ENCODE measurements at regions not wholly inside any gene's neighbourhood (a gene's known extent, or its start where the extent isn't known, plus 50 kb on each side); places are given as distances from the start of the nearest gene placed in this dataset.

DNA sequence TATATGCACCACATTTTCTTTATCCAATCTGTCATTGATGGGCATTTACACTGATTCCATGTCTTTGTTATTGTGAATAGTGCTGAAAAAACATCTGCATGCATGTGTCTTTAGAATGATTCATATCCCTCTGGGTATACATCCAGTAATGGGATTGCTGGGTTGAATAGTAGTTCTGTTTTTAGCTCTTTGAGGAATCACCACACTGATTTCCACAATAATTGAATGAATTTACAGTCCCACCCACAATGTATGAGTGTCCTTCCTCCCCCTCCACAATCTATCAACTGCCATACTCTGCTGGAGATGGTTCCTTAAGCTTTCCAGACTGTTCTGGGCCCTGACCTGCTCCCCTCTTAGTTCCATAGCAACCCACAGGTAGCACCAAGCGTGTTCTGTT lies 667.0 kb downstream of the LIG4 start:
- DNase-seq = no peak

DNA sequence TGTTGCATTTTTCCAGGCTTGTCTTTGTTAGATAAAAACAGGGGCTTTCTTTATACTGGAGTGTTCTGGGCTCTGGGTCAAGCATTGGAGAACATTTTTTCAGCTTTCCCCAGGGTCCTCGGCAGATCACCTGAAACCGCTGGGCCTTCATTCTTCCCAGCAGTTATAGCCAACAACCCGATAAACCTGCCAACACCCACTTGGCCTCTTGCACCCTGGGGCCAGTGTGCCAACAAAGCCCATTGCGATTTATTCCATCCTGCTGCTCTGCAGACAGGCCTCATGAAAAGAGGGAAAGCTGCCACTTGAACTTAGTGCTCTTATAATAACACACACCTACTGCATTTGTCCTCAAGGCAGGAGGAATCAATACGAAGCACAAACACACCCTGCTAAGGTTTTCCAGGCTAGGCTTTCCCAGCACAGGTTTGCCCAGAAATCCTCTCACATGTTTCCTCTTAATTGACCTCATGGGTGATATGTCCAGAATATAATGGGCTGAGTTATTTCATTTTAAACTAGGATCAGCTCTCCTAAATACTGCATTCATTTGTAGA lies 669.3 kb downstream of the LIG4 start:
- DNase-seq = no peak

DNA sequence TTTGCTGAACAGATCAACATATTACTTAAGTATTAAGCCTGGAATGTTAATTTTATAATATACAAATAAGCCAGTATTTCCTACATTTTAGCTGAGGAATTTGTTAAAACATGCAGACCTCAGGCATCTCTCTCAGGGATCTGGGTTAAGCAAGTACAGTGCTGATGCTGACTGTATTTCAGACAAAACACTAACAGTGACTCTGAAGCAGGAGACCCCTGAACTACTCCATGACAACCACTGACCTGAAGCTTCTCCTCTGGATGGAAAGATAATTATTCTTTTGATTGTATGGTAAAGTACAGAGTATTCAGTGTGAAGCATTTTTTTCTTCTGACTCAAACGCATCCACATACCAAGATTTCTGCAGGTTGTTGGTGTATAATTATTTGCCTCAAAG lies 680.8 kb downstream of the LIG4 start:
- no peak for DNase-seq

DNA sequence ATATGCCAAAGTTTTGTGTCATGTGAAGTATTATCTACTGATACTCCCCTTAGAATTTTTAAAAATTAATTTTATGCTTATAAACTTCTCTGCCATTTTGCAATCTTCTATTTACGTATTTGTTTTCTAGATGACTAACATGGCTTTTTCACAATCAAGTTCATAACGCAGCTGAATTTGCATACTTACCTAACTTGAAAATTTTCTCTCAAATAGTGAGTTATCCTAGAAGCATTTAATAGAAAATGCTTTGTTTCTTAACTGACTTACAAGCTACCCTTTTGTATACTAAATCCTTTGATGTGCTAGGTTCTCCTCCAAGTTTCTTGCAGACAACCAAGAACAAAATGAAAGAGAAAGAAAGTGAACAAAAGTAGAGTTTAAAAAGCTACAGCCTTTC lies 683.5 kb downstream of the LIG4 start:
- no peak for DNase-seq

DNA sequence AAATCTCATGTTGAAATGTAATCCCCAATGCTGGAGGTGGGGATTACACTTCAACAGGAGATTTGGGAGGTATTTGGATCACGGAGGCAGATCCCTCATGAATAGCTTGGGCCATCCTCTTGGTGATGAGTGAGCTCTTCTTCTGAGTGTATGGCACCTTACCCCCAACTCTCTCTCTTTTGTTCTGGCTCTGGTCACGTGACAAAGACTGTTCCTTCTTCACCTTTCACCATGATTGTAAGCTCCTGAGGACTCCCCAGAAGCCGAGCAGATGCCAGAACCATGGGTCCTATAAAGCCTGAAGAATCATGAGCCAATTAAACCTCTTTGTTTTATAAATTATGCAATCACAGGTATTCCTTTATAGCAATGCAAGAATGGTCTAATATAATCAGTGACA lies 684.2 kb downstream of the LIG4 start:
- no peak for DNase-seq

DNA sequence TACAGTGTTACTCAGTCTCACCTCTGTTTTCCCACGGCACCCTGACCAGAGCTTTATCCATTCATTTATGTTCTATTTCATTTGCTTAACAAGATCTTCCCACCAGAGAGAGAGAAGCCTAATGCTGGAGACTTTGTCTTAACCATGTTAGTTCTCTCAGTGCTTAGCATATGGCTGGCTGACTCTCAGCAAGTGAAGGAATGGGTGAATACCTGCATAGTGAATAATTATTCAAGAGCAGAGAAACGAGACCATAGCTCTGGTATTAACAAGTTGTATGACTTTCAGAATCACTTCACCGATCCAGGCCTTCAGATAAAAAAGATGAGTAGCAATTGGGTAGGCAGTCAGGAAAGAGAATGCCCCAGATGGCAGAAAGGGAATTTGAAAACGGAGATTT lies 686.3 kb downstream of the LIG4 start:
- no peak for DNase-seq

DNA sequence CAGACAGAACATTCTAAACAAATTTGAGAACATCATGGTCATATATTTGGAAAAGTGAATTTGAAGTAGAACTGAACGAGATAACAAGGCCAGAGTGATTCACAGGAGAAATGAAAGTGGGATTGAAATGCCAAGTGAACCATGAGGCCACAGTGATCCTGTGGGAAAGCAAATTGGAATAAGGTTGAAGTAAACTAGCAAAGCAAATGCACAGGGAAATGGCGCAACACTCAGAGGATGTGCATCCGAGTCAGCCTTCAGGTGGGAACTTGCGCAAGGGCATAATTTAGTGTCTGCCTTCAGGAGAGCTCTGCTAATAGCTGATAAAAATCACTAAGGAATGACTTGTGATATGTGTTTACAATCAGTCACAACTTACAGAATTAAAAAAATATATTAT lies 696.6 kb downstream of the LIG4 start:
- no peak for DNase-seq

DNA sequence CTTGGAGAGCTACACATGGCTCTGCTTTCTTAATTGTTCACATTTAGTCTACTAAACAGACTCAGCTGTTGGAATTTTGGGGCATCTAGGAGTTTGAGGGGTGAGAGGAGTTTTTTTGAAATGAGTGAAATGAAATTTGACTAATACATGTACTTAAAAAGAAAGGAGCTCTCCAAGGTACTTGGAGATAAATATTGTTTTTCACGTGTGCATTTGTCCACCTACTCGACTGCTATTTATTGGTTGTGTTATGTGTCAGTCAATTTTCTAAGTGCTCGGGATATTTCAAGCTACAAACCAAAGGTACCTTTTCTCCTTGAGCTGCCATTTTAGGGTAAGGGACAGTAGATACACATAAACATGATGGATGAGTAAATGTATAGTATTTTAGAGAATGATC lies 697.0 kb downstream of the LIG4 start:
- DNase-seq = no peak

DNA sequence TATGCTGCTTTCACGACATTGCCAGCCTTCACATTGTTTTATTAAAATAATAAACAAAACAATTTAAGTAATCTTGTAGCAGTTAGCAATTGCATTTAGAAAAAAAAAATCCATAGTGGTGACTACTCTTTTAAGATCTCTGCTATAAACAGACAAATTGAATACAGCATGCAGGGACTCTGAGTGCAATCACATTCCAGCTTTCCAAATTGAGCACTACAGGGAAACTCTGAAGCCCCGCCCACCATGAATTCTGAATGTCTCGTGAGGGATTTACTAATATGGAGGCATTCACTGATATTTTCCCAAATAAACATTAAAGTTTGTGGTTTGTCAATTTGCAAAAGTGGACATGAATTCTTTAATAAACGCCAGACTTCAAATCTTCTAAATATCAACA lies 698.8 kb downstream of the LIG4 start:
- no peak for DNase-seq

DNA sequence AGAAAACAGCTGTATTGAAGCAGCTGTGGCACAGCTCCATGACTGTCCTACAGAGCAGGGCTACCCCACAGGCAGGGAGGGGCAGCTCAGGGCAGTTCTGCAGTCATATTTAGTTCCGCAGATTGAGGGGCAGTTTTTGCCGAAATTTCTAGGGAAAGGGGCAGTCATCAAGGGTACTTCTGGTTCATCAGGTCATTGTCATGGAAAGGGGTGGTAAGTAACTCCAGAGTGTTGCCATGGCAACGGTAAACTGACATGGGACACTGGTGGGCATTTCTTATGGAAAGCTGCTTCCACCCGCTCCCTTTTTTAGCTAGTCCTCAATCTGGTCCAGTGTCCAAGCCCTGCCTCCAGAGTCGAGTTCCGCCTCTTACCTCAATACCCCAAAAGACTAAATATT lies 702.8 kb downstream of the LIG4 start:
- no peak for DNase-seq

DNA sequence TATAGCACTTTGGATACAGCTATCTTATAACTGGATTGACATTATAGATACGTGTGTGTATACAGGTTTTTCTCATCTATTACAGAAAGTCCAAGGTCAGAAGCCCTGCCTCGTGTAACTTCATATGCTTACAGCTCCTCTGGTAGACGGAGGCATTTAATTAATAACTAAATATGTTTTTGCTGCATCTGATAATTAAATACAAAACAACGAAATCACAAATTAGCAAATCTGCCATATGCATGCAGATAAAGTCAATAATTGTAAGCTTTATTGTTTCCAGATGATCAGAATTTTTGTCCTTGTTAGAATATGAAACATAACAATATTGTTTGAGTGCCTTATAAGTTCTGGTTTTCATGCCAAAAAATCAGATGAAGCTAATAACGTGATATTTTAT lies 717.7 kb downstream of the LIG4 start:
- DNase-seq = no peak

DNA sequence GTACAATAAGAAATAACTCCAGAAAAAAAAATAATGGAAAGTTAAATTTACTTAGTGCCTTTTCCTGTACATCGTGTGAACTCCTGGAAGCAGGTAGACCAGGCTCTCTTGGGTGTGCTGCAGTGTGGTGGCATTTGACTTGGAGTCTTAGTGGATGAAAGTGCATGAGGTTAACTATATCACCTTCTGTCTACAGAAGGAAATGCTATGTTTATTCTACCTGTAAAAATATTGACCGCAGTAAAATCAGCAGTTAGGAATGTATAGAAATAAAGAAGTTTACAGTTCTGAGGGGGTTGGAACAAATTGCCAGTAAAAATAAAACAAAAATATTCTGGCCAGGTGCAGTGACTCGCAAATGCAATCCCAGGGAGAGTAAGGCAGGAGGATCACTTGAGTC lies 722.1 kb downstream of the LIG4 start:
- no peak for DNase-seq

DNA sequence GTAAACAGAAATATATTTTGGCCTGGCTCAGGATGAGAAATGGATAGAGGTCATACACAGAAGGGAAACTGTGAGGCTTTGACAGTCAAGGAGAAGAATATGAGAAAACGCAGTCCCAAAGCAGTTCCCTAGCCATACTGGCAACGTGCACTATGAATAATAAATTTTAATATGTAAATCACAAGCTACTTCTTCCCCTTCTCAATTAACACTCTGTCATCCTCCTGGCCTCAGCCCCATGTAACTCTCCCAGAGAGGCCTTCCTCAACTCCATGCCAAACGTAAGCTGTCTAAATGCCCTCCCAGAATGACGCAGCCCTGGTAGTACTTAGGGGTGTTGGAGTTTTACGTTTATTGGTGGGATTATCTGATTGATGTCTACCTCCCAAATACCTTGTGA lies 732.6 kb downstream of the LIG4 start:
- DNase-seq = no peak

DNA sequence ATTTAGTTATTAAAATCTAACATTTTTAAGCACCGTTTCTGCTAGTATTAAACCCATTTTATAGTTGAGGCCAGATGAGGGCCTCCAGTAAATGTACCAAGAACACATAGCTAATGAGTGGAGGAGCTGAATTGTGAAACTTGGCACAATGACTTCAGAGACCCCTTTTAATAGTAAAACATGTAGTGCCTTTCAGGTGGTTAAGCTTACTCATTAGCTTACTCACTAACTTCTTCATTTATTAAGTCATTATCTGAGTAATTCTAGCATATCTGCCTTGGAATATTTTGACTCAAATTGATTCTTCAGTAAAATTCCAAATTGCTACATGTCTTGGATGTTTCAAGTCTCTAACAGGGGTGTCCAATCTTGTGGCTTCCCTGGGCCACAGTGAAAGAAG lies 735.2 kb downstream of the LIG4 start:
- DNase-seq = no peak

DNA sequence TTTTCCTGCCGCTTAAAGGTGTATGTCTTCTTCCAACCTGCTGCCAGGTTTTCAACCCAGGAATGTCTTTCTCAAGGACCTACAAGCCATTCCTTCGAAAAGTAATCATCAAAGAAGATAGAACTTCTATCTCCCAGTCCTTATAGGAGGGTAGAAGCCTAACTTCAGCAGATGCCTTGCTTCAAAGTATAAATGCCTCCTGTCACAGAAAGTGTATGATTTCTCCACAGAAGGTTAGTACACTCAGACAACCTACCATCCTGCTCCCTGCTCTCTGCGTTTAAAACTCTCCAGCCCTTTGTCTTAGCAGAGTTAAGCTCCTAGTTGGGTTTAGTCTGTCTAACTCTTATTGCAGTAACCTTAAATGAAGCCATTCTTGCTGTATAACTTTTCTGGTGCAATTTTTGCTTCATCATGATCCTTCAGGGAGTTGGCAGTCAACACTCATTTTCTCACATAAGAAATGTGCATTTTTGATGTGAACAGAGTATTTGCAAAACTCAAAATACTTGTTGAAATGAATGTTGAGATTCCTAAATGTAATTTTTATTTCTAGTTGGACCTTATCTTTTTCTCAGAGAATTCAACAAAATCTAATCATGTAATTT lies 737.5 kb downstream of the LIG4 start:
- DNase-seq = no peak

DNA sequence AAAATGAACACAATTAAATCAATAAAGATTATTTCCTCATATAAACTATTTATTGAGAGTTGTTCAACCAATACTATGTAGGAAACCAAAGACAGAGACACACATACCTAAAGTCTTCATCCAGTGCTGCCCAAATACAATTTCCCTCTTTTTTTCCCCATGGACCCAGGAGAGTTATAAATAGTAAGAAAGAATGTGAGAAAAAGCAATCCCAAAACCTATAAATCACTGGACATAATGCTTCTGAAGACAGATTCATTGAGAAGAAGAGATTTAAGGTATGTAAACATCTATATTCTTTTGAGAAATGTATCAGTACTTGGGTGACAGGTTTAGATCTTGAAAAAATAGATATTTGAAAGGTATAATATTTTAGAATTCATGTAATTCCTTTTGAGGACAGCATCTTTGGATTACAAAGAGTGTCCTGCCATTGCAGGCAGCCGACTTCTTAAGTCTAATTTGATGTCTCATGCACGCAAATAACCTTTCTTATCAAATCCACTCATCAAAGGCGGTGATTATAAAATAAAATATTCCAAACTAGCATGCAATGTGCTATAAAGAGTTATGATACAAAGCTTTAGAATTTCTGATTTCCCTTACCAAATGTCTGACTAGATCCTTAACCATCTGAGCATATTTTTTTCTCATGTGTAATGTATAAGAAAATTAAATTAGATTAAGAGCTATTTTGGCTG lies 739.4 kb downstream of the LIG4 start:
- no peak for DNase-seq

DNA sequence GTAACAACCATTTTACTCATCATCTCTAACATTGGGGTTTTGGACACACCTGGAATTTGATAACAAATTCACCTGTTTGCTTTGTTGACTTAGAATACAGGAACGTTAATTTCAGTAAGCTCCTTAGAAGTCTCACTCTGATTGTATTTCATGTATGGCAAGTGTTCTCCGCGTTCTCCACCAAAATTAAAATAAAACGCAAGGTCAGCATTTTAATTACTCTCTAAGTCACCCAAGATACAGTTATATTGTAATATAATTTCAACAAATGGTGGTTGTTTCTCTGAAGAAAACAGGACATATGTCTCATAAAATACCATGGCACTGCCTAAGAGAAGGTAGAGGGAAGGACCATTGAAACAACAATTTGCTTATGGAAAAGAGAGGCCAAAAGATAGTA lies 742.1 kb downstream of the LIG4 start:
- no peak for DNase-seq

DNA sequence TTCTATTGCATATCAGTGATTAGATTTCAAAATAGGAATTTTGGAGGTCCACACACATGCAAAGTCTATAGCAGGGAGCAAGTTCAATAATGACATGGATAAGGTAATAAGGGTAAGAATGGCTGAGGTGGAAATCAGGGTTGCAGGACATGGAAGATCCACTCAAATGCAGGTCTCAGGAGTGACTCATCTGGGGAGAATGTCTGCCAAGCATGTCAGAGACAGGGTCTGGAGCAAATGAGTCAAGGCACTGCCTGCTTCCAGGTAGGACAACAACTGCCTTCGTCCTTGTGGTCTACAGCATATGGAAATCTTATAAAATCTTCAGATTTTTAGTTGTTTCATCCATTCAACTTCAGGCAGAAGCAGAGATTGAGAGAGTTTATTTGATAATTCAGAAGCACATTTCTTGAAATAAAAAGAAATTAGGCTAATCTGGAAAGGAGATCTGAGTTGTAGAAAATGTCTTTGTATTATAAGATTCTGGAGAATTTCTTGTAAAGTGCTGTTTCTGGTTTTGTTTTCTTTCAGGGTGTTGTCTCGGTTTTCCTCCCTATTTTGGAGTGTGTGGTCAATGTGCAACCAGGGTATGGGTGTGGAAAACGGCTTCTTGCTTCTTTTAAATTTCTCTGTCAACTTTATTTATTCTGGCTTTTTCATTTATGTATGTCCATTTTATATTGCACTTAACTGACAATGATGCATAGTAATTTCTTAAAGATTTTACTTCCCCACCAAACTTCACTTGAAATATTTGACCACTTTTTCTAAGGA lies 748.8 kb downstream of the LIG4 start:
- no peak for DNase-seq

DNA sequence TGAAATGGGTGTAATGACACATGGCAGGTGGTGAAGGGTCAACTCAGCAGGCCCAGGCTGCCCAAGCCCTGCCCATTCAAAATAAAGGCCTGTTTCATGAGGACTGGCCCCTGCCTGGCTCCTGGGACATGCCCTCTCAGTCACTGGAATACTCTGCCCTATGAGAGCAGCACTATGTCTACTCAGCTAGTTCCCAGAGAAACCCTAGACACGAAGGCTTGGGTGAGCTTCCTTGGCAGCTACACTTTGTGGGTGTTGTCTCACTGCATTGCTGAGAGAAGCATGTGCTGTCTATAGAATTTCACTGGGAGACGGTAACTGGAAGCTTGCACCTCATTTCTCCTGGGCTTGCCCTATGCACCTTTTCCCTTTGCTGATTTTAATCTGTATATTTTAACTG lies 752.8 kb downstream of the LIG4 start:
- DNase-seq = no peak

DNA sequence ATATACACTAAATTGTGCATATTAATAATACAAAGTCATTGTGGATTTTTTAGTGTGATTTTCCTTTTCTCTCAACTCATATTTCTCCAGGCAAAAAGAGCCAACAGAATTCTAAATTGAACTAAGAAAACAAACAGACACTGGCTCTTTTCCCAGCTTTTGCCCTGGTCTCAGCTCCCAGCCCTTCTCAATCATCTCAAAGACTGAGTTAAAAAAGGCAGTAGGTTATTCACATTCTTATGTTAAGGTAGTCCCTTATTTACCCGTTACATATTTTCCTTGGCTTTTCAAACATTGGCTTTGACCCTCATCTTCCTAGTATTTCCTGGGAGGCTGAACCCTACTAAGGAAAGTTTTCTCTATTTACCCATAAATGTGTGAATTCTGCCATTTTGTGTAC lies 753.6 kb downstream of the LIG4 start:
- no peak for DNase-seq

DNA sequence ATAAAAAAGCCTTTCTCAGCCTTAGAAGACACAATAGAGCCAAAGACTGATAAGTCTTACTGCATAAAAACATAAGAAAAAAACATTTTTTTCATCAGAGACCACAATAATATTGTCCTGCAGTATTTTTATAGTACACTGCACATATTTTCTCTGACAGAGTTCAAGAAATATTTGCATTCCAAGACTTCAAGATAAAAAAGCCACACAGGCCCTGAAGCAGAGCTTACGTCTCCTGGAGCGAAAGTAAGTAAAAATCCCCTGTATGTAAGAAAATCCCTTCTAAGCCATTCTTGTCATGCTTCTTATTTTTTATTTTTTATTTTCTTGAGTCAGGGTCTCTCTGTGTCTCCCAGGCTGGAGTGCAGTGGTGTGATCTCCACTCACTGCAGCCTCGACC lies 755.9 kb downstream of the LIG4 start:
- DNase-seq = no peak

DNA sequence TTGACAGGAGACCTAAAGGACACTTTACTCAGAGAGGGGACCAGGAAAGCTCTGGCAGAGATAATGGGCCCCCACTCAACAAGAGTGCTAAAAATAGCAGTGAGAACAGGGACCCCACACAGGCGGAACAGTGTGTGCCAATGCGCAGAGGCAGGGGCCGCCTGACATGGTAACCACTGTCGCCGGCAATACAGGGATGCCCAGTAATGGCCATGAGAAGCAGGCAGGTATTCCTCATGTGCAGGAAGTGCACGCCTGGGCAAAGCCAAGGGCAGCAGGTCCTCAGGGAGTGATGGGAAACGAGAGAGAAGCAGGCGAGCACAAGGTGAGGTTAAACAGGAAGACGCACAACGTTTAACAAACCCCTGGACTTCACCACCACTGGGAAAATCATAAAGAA lies 757.1 kb downstream of the LIG4 start:
- DNase-seq = no peak

DNA sequence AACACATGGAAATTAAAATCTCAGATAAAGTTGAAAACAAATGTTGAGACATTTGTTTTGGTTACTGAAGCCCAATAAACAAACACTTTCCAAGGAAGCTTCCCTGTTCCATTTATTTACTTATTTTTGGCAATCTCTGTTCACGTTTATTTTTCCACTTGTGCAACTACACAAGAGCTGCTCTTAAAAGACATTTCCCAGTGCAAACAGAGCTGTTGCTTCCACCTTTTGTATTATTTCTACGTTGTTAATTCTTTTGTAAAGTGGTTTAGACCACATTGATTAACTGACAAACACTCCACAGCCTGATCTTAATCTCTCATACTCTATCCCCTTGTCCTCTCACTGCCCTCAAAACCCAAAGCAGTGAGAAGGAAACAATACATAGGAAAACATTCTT lies 757.6 kb downstream of the LIG4 start:
- no peak for DNase-seq

DNA sequence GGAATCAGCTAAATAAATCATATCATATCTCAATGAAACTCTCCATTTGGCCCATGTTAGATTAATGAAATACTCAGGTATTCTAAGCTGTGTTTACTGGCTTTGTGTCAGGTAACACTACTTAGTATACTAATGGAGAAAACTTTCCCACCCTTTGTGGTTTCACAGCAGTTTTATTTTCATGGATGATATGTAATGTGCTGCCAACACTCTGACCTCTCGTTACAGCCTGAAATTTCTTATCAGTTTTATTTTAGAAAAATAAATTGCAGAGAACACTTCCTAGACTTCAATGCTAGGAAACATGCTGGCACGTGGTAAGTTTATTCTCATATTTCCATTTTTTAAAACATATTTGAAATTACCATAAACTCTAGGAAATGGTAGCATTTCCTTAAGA lies 758.9 kb downstream of the LIG4 start:
- DNase-seq = no peak
